ENCODE measurements at regions not wholly inside any gene's neighbourhood (a gene's known extent, or its start where the extent isn't known, plus 50 kb on each side); places are given as distances from the start of the nearest gene placed in this dataset.

DNA sequence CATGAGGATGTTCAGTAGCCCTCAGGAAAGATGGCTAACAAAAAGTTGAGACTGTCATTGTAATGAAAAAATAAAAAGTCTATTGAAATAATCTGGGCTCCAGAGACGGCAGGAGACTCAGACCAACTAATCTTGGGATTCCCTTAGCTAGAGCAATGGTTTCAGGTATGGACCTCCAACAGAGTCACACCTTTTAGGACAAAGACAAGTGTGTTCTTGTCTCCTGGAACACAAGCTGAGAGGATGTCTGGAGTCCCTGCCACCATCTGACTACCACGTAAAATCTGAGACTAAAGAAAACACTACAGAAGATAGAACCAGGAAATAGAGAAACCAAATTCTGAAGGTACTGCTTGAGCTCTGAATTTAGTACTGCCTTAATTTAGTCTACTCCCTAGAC is 103.3 kb upstream of the RBBP8 start:
- TF ChIP-seq, protein P1, sequence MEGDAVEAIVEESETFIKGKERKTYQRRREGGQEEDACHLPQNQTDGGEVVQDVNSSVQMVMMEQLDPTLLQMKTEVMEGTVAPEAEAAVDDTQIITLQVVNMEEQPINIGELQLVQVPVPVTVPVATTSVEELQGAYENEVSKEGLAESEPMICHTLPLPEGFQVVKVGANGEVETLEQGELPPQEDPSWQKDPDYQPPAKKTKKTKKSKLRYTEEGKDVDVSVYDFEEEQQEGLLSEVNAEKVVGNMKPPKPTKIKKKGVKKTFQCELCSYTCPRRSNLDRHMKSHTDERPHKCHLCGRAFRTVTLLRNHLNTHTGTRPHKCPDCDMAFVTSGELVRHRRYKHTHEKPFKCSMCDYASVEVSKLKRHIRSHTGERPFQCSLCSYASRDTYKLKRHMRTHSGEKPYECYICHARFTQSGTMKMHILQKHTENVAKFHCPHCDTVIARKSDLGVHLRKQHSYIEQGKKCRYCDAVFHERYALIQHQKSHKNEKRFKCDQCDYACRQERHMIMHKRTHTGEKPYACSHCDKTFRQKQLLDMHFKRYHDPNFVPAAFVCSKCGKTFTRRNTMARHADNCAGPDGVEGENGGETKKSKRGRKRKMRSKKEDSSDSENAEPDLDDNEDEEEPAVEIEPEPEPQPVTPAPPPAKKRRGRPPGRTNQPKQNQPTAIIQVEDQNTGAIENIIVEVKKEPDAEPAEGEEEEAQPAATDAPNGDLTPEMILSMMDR (IDR thresholded peaks at IDR 0.05; ENCODE audit: insufficient read depth, low read length, poor library complexity, severe bottlenecking): no peak
- TF ChIP-seq EZH2phosphoT487 (conservative IDR thresholded peaks at IDR 0.05; ENCODE audit: low read length): no peak
